ENCODE measurements at regions not wholly inside any gene's neighbourhood (a gene's known extent, or its start where the extent isn't known, plus 50 kb on each side); places are given as distances from the start of the nearest gene placed in this dataset.
"Not testable (repeated sequence)": the region's sequence is repeated elsewhere in the genome, so short reads cannot be mapped to it uniquely, and the experiment has no call there.

DNA sequence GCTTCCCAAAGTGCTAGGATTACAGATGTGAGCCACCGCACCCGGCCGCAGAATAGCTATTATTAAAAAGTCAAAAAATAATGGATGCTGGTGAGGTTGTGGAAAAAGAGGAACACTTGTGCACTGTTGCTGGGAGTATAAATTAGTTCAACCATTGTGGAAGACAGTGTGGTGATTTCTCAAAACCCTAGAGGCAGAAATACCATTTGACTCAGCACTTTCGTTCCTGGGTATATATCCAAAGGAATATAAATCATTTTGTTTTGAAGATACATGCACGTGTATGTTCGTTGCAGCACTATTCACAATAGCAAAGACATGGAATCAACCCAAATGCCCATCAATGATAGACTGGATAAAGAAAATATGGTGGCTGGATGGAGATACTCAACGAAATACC, 132.1 kb upstream of the MED13 start:
- not testable (repeated sequence) for TF ChIP-seq CTCF, POLR2A, POLR2AphosphoS5 (IDR thresholded peaks at IDR 0.05)

All from suprapubic skin (tissue), 4 donors.